Muscle layer of duodenum (tissue), 2 donors: ENCODE measurements at regions not wholly inside any gene's neighbourhood (a gene's known extent, or its start where the extent isn't known, plus 50 kb on each side); places are given as distances from the start of the nearest gene placed in this dataset.
A peak's percentile ranks its signal among the peaks of the same experiment; 100 is the strongest.

ENCODE experiments used
- H3K27ac ChIP-seq: one replicate; pipeline ENCODE4 v1.7.0; 2013; ENCODE audit warnings: mild to moderate bottlenecking, low read length
- H3K27me3 ChIP-seq: one replicate; pipeline ENCODE4 v1.7.0; 2013; ENCODE audit warnings: low read depth, mild to moderate bottlenecking, control low read depth, low read length
- H3K36me3 ChIP-seq, 2 donors: one replicate each; pipeline ENCODE4 v1.7.0; 2013; ENCODE audit warnings: low read length in 2 of 2, control low read depth in 1 of 2, mild to moderate bottlenecking in 1 of 2; ENCODE audit not compliant: insufficient read depth in 2 of 2, control insufficient read depth in 1 of 2
- H3K4me1 ChIP-seq, 2 donors: one replicate each; pipeline ENCODE4 v1.7.0; 2013; ENCODE audit warnings: low read length in 2 of 2, mild to moderate bottlenecking in 2 of 2, control low read depth in 1 of 2, moderate library complexity in 1 of 2; ENCODE audit not compliant: insufficient read depth in 2 of 2, control insufficient read depth in 1 of 2
- H3K4me3 ChIP-seq, 2 donors: one replicate each; pipeline ENCODE4 v1.7.0; 2013; ENCODE audit warnings: low read length in 2 of 2, low read depth in 1 of 2, mild to moderate bottlenecking in 1 of 2
- H3K9me3 ChIP-seq, 2 donors: one replicate each; pipeline ENCODE4 v1.7.0; 2013; ENCODE audit warnings: low read length in 2 of 2, control low read depth in 1 of 2, mild to moderate bottlenecking in 1 of 2; ENCODE audit not compliant: control insufficient read depth in 1 of 2
- donor health status: healthy.

- Histone ChIP-seq H3K27me3 (no peaks in the 10 kb centered on the region), H3K4me3 (no peak overlapping the region), H3K27ac (no peak overlapping the region)
These were observed 417.1 kb upstream of the KLF6 start for GRCh38 chr10:4201866-4202825.

GRCh38 chr10:4199196-4199595, 414.2 kb upstream of the KLF6 start:
- H3K27ac ChIP-seq: no peak overlapping the region
- no peaks in the 10 kb centered on the region for H3K36me3 ChIP-seq

More at GRCh38 chr10:4201866-4202825, 417.1 kb upstream of the KLF6 start:
- H3K36me3 ChIP-seq: no peaks in the 10 kb centered on the region
- no peaks in the 10 kb centered on the region for H3K9me3 ChIP-seq
- H3K4me1 ChIP-seq: peaks cover 0 to 5% of the 10 kb centered on the region in 2 donors

DNA sequence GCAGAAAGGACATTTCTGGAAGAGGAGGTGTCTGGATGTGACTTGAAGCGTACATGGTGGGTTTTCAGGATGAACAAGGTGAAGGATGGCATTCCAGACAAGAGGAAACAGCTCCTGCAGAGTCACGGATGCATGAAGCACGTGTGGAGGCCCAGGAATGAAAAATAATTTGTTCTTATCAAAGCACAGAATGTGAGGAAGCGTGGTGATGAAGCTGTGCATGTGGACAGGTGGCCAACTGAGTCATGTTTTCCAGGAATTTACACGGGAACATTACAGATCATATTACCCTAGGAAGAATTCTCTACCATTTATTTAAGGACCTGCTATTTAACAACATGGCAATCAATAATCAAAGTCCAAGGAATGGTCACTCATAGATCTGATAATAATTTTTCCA, 413.2 kb upstream of the KLF6 start:
- Histone ChIP-seq H3K4me3 (no peak overlapping the region), H3K36me3 (no peaks in the 10 kb centered on the region), H3K27ac (no peak overlapping the region), H3K27me3 (no peaks in the 10 kb centered on the region), H3K4me1 (peaks cover 0 to 7% of the 10 kb centered on the region in 2 donors), H3K9me3 (no peaks in the 10 kb centered on the region)

More at GRCh38 chr10:4199196-4199595, 414.2 kb upstream of the KLF6 start:
- Histone ChIP-seq H3K9me3 (no peaks in the 10 kb centered on the region), H3K27me3 (no peaks in the 10 kb centered on the region), H3K4me1 (peaks cover 0 to 7% of the 10 kb centered on the region in 2 donors), H3K4me3 (no peak overlapping the region)

DNA sequence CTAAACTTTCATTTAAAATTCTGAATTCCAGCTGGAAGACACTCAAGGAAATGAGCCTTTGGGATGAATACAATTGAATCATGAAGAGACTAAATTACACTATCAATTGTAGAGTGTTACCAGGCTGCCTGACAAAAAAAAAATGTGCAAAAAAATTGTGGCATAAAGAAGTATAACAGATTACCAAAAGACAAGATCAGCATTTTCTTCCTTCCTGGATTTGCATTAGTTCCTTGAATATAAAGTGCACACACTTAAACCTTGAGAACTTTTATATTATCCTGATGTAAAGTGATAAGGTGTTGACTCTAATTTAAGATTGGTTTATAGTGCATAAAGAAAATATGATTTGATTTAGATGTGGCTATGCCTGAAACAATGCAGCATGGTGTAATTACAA, 412.7 kb upstream of the KLF6 start:
- Histone ChIP-seq H3K9me3 (no peaks in the 10 kb centered on the region), H3K4me1 (peaks cover 0 to 7% of the 10 kb centered on the region in 2 donors), H3K4me3 (no peak overlapping the region), H3K36me3 (no peaks in the 10 kb centered on the region), H3K27ac (peak overlapping the region; percentile 67), H3K27me3 (no peaks in the 10 kb centered on the region)

GRCh38 chr10:4196771-4197390, 411.9 kb upstream of the KLF6 start:
- Histone ChIP-seq H3K4me3 (no peak overlapping the region), H3K9me3 (no peaks in the 10 kb centered on the region), H3K36me3 (no peaks in the 10 kb centered on the region), H3K27me3 (no peaks in the 10 kb centered on the region), H3K4me1 (peaks cover 0 to 7% of the 10 kb centered on the region in 2 donors), H3K27ac (peak overlapping the region; percentile 67)

DNA sequence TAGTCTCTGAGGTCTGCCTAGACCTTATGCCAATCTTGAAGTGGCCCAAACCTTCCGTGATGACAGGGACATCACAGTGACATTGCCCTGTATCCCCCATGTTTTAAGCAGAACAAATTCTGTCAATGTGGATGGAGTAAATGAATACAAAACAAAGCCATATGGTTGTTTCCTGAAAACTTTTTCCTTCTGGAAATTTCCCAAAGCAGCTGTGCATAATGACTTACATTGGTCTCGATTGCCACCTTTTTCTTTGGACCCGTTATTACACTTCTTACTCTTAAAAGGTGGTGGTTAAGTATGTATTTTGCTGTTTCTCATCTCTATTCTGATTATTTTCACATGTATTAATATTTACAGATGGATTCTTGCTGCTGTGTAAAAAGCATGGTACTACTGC, 411.2 kb upstream of the KLF6 start:
- H3K27me3 ChIP-seq: no peaks in the 10 kb centered on the region
- no peaks in the 10 kb centered on the region for H3K36me3 ChIP-seq
- peaks cover 0 to 7% of the 10 kb centered on the region in 2 donors for H3K4me1 ChIP-seq
- peak overlapping the region; percentile 67 for H3K27ac ChIP-seq
- H3K9me3 ChIP-seq: no peaks in the 10 kb centered on the region
- no peak overlapping the region for H3K4me3 ChIP-seq

GRCh38 chr10:4195213-4195612, 410.2 kb upstream of the KLF6 start:
- no peaks in the 10 kb centered on the region for H3K36me3 ChIP-seq
- H3K9me3 ChIP-seq: no peaks in the 10 kb centered on the region
- no peak overlapping the region for H3K27ac ChIP-seq
- no peak overlapping the region for H3K4me3 ChIP-seq
- H3K4me1 ChIP-seq: peaks cover 0 to 7% of the 10 kb centered on the region in 2 donors
- no peaks in the 10 kb centered on the region for H3K27me3 ChIP-seq

DNA sequence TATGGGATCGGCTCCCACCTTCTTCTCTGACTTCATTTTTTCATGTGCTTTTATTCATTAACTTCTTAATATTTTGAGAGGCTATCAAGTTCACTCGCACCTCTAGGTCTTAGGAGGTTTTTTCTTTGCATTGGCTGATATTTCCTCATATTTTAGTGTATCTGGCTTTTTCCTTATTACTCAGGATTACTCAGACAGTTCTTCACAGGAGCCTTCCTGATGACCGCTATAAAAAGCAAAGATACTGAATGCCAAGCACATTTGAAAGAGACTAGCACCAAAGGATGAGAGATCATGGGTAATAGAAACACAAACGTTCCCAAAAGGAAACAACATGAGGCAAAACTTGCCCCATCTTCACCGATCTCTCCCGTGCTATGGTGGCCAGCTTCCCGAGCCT, 409.2 kb upstream of the KLF6 start:
- Histone ChIP-seq H3K27me3 (no peaks in the 10 kb centered on the region), H3K4me3 (no peak overlapping the region), H3K4me1 (peaks cover 0 to 7% of the 10 kb centered on the region in 2 donors), H3K36me3 (no peaks in the 10 kb centered on the region), H3K27ac (no peak overlapping the region), H3K9me3 (no peaks in the 10 kb centered on the region)

DNA sequence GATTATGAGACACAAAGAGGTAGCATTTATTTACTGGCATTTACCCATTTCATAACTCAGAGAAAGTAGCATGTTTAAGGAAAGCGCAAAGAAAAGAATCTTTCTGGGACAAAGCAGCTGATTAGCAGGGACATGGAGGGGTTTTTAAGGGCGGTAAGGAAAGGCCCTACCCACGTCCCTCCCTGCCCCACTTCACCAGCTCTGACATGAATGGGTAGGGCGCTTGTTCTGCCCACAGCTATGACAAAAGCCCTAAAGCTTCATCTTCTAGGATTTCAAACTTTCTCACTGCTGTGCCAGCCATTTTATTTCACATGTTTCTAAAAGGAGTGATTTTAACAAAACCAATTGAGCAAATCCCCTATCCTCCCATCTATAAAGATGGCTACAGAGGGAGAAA, 406.9 kb upstream of the KLF6 start:
- Histone ChIP-seq H3K4me1 (no peaks in the 10 kb centered on the region), H3K27me3 (no peaks in the 10 kb centered on the region), H3K9me3 (no peaks in the 10 kb centered on the region), H3K4me3 (no peak overlapping the region), H3K27ac (no peak overlapping the region), H3K36me3 (no peaks in the 10 kb centered on the region)

DNA sequence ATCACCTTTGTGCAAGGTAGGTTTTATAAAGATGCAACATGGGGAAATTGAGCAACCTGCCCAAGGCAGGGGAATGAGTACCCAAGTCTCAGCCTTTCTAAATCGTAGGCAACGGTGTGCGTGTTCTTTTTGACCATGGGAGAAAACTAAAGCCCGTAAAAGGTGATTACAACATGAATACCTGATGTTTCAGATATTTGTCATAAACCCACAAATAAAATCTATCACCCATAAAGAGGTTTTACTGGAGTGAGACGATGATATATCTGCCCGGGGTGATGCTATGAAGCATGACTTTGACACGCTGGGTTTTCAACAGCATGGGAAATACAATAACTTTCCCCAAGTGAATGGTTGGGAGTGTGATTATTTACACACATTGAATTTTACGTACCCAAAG, 406.3 kb upstream of the KLF6 start:
- no peaks in the 10 kb centered on the region for H3K36me3 ChIP-seq
- H3K4me3 ChIP-seq: no peak overlapping the region
- H3K27me3 ChIP-seq: no peaks in the 10 kb centered on the region
- H3K9me3 ChIP-seq: no peaks in the 10 kb centered on the region
- no peak overlapping the region for H3K27ac ChIP-seq
- no peaks in the 10 kb centered on the region for H3K4me1 ChIP-seq

GRCh38 chr10:4190876-4191275, 405.9 kb upstream of the KLF6 start:
- H3K27me3 ChIP-seq: no peaks in the 10 kb centered on the region
- H3K27ac ChIP-seq: no peak overlapping the region
- no peak overlapping the region for H3K4me3 ChIP-seq
- H3K36me3 ChIP-seq: no peaks in the 10 kb centered on the region
- H3K4me1 ChIP-seq: no peaks in the 10 kb centered on the region
- H3K9me3 ChIP-seq: no peaks in the 10 kb centered on the region
